AG09319 (cell line): ENCODE measurements at regions not wholly inside any gene's neighbourhood (a gene's known extent, or its start where the extent isn't known, plus 50 kb on each side); places are given as distances from the start of the nearest gene placed in this dataset.
A peak's percentile ranks its signal among the peaks of the same experiment; 100 is the strongest.

Experiments
- DNase-seq: peaks from one replicate; pipeline ENCODE4 v3.0.0-alpha.2; 2010; ENCODE audit warnings: low read depth; ENCODE audit errors: extremely low read depth
- CTCF ChIP-seq: IDR thresholded peaks from 2 replicates; pipeline ENCODE4 v1.5.1; 2011; ENCODE audit warnings: low read depth, mild to moderate bottlenecking, inconsistent platforms, low read length, moderate library complexity

- peak; percentile 29 for TF ChIP-seq CTCF
- DNase-seq: peak; percentile 12
Observed at GRCh38 chr17:72334205-72334604, 213.4 kb downstream of the SOX9 start.

- no peak for DNase-seq
- no peak for TF ChIP-seq CTCF
Observed at GRCh38 chr17:72336026-72336803, 215.4 kb downstream of the SOX9 start.

GRCh38 chr17:72336804-72337070 lies 215.9 kb downstream of the SOX9 start:
- TF ChIP-seq CTCF: no peak
- DNase-seq: no peak

GRCh38 chr17:72338304-72338703 lies 217.5 kb downstream of the SOX9 start:
- no peak for TF ChIP-seq CTCF
- DNase-seq: no peak

GRCh38 chr17:72338847-72339790 lies 218.3 kb downstream of the SOX9 start:
- no peak for TF ChIP-seq CTCF
- peak; percentile 40 for DNase-seq

GRCh38 chr17:72340836-72341235 lies 220.0 kb downstream of the SOX9 start:
- no peak for TF ChIP-seq CTCF
- DNase-seq: no peak

- no peak for TF ChIP-seq CTCF
- no peak for DNase-seq
Observed at GRCh38 chr17:72342061-72342460, 221.2 kb downstream of the SOX9 start.
